GM12891 (cell line): ENCODE measurements at regions not wholly inside any gene's neighbourhood (a gene's known extent, or its start where the extent isn't known, plus 50 kb on each side); places are given as distances from the start of the nearest gene placed in this dataset.
"Not testable (repeated sequence)": the region's sequence is repeated elsewhere in the genome, so short reads cannot be mapped to it uniquely, and the experiment has no call there.

Source experiments
- PAX5 ChIP-seq: IDR thresholded peaks from 2 replicates; pipeline ENCODE4 v1.6.1; 2011; ENCODE audit warnings: low read length, moderate library complexity, mild to moderate bottlenecking; ENCODE audit not compliant: insufficient read depth, severe bottlenecking
- POLR2A ChIP-seq: IDR thresholded peaks from 2 replicates; pipeline ENCODE4 v1.6.1; 2011; ENCODE audit warnings: low read depth, low read length, control low read depth
- POLR2AphosphoS5 ChIP-seq: IDR thresholded peaks from 2 replicates; pipeline ENCODE4 v1.6.1; 2011; ENCODE audit warnings: low read depth, low read length, control low read depth
- SPI1 ChIP-seq: IDR thresholded peaks from 2 replicates; pipeline ENCODE4 v1.6.1; 2011; ENCODE audit warnings: low read depth, low read length, control low read depth
- TAF1 ChIP-seq: IDR thresholded peaks from 2 replicates; pipeline ENCODE4 v1.6.1; 2011; ENCODE audit warnings: low read depth, low read length, control low read depth

DNA sequence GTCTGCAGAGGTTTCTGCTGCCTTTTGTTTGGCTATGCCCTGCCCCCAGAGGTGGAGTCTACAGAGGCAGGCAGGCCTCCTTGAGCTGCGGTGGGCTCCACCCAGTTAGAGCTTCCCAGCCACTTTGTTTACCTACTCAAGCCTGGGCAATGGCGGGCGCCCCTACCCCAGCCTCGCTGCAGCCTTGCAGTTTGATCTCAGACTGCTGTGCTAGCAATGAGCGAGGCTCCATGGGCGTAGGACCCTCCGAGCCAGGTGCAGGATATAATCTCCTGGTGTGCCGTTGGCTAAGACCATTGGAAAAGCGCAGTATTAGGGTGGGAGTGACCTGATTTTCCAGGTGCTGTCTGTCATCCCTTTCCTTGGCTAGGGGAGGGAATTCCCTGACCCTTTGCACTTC is 115.6 kb upstream of the THOC3 start:
- TF ChIP-seq POLR2AphosphoS5, POLR2A, SPI1, PAX5, TAF1: not testable (repeated sequence)
